T-cell (primary cell): ENCODE measurements at regions not wholly inside any gene's neighbourhood (a gene's known extent, or its start where the extent isn't known, plus 50 kb on each side); places are given as distances from the start of the nearest gene placed in this dataset.

Experiments
- ATAC-seq, 4 experiments: fragments of 200-7000 bp in 3 of 4; fragments of 150-1000 bp in 1 of 4; cut with Tn5 transposase; replicated peaks in 1 of 4; 1 replicate in 3 of 4; 2 replicates in 1 of 4; pipeline ENCODE4 v1.10.0; 2021; ENCODE audit warnings: moderate library complexity in 3 of 4, mild to moderate bottlenecking in 2 of 4, moderate number of reproducible peaks in 1 of 4
- CTCF ChIA-PET, 2 donors: fragments of 300-600 bp; sonication (Branson Sonifier 250); formaldehyde crosslinking; loops; one replicate each; lab custom pipeline; 2022; ENCODE audit warnings: antibody characterized with exemption in 2 of 2; lab: Charles Lee
- POLR2A ChIA-PET, 2 donors: fragments of 300-600 bp; sonication (Branson Sonifier 250); formaldehyde crosslinking; loops; one replicate each; lab custom pipeline; 2022; ENCODE audit warnings: antibody characterized with exemption in 2 of 2; lab: Charles Lee
- DNase-seq, 35 experiments: peaks; one replicate each; pipeline versions ENCODE4 v3.0.0 to v3.0.0-alpha.2; 2013 to 2023
- H3K27ac ChIP-seq: one replicate; pipeline ENCODE4 v1.5.1; 2013; ENCODE audit warnings: low read length
- H3K27me3 ChIP-seq, 2 experiments: replicated peaks in 1 of 2; 1 replicate in 1 of 2; 2 replicates in 1 of 2; pipeline versions ENCODE4 v1.6.1 to v1.7.0; 2013; ENCODE audit warnings: low read length in 1 of 2, mixed read lengths in 1 of 2; ENCODE audit not compliant: control insufficient read depth in 2 of 2, insufficient read depth in 2 of 2; ENCODE audit errors: extremely low read depth in 1 of 2
- H3K36me3 ChIP-seq, 2 donors: 1 replicate in 1 of 2; 2 replicates in 1 of 2; pipeline versions ENCODE4 v1.6.1 to v1.7.0; 2013; ENCODE audit warnings: low read length in 1 of 2; ENCODE audit not compliant: control insufficient read depth in 2 of 2, insufficient read depth in 1 of 2; ENCODE audit errors: extremely low read depth in 1 of 2
- H3K4me1 ChIP-seq, 2 experiments: 1 replicate in 1 of 2; 2 replicates in 1 of 2; pipeline versions ENCODE4 v1.6.1 to v1.7.0; 2013; ENCODE audit warnings: low read length in 2 of 2, mixed read lengths in 1 of 2; ENCODE audit not compliant: insufficient read depth in 2 of 2, control insufficient read depth in 1 of 2; ENCODE audit errors: extremely low read depth in 1 of 2
- H3K4me3 ChIP-seq, 2 donors: 1 replicate in 1 of 2; 2 replicates in 1 of 2; pipeline versions ENCODE4 v1.5.1 to v1.7.0; 2013; ENCODE audit warnings: mild to moderate bottlenecking in 2 of 2, low read length in 1 of 2, moderate library complexity in 1 of 2; ENCODE audit not compliant: control insufficient read depth in 1 of 2; ENCODE audit errors: extremely low read depth in 1 of 2
- H3K9me3 ChIP-seq: 2 replicates; pipeline ENCODE4 v1.7.0; 2013
- H3K27ac Mint-ChIP-seq, 2 donors: one replicate each; pipeline ENCODE4 v1.8.0; 2020 to 2021; ENCODE audit warnings: mild to moderate bottlenecking in 2 of 2, mixed read lengths in 2 of 2
- H3K27me3 Mint-ChIP-seq, 2 donors: one replicate each; pipeline ENCODE4 v1.8.0; 2021 to 2022; ENCODE audit warnings: mixed read lengths in 2 of 2
- H3K36me3 Mint-ChIP-seq: one replicate; pipeline ENCODE4 v1.8.0; 2021; ENCODE audit warnings: mixed read lengths
- H3K4me1 Mint-ChIP-seq, 3 donors: one replicate each; pipeline ENCODE4 v1.8.0; 2020 to 2022; ENCODE audit warnings: mixed read lengths in 3 of 3, mild to moderate bottlenecking in 1 of 3
- H3K4me3 Mint-ChIP-seq, 3 donors: one replicate each; pipeline ENCODE4 v1.8.0; 2020 to 2022; ENCODE audit warnings: mild to moderate bottlenecking in 3 of 3, mixed read lengths in 3 of 3, moderate library complexity in 3 of 3
- H3K9me3 Mint-ChIP-seq, 3 donors: one replicate each; pipeline ENCODE4 v1.8.0; 2020 to 2022; ENCODE audit warnings: mixed read lengths in 3 of 3
- WGBS: methylation state at CpG from one replicate; pipeline ENCODE4 v1.1.5; 2013; ENCODE audit warnings: missing lambda C conversion rate; ENCODE audit not compliant: insufficient coverage; 5-methylcytosine and 5-hydroxymethylcytosine counted together

DNA sequence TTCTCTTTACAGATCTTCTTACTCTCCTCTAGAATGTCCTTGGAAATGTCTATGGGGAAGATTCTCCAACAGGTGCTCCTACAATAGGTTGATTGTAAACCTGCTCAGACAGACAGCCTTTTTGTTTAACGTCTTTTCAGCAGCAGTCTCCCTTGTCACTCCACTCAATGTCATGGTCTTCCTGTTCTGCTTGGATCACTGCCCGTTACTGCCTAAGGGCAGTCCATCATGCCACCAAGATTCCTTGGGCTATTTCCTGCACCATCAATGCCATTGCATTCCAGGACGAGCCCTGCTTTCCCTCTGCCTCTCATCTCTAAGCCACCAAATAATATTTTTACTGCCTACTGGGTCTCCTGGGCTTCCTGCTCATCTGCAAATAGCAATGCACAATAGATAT lies 97.4 kb upstream of the GALNT5 start:
- H3K27ac Mint-ChIP-seq = no peak overlapping the region
- Histone ChIP-seq H3K4me3 (no peak overlapping the region), H3K4me1 (no peaks in the 10 kb centered on the region), H3K9me3 (no peaks in the 10 kb centered on the region), H3K27me3 (peaks cover 0 to 7% of the 10 kb centered on the region in 2 experiments), H3K27ac (no peak overlapping the region), H3K36me3 (no peaks in the 10 kb centered on the region)
- no peaks in the 10 kb centered on the region for H3K36me3 Mint-ChIP-seq
- H3K4me3 Mint-ChIP-seq = no peak overlapping the region
- 32% methylated on average over 3 of the region's 3 CpGs for WGBS
- DNase-seq = no peak
- CTCF ChIA-PET = no interaction called here
- no peaks in the 10 kb centered on the region for H3K27me3 Mint-ChIP-seq
- POLR2A ChIA-PET = no interaction called here
- no peak for ATAC-seq
- no peaks in the 10 kb centered on the region for H3K4me1 Mint-ChIP-seq
- no peaks in the 10 kb centered on the region for H3K9me3 Mint-ChIP-seq

DNA sequence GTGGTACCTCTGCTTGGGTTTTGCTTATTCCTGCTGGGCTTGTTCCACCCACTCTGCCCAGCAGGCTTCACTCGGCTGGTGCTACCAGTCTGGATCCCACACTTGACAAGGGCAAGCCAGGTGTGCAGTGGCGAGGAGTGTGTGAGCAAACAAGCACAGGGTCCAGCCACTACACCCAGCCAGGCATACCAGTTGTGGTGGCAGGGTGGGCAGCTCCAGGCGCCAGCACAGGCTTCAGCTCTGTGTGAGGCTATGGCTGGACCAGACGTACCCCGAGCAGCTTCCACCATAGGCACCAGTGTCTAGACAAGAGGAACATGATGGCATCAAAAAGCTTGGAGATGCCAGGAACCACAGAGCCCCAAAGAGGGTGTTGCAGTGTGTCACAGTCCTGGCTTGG lies 93.1 kb upstream of the GALNT5 start:
- Mint-ChIP-seq H3K4me3 (no peak overlapping the region), H3K27ac (no peak overlapping the region), H3K27me3 (no peaks in the 10 kb centered on the region), H3K9me3 (no peaks in the 10 kb centered on the region), H3K4me1 (no peaks in the 10 kb centered on the region), H3K36me3 (no peaks in the 10 kb centered on the region)
- CTCF ChIA-PET = no interaction called here
- Histone ChIP-seq H3K27ac (no peak overlapping the region), H3K9me3 (no peaks in the 10 kb centered on the region), H3K4me3 (no peak overlapping the region), H3K27me3 (peaks cover 0 to 10% of the 10 kb centered on the region in 2 experiments), H3K36me3 (no peaks in the 10 kb centered on the region), H3K4me1 (no peaks in the 10 kb centered on the region)
- WGBS = 92% methylated on average over 5 of the region's 5 CpGs
- no peak for ATAC-seq
- POLR2A ChIA-PET = no interaction called here
- DNase-seq = no peak

DNA sequence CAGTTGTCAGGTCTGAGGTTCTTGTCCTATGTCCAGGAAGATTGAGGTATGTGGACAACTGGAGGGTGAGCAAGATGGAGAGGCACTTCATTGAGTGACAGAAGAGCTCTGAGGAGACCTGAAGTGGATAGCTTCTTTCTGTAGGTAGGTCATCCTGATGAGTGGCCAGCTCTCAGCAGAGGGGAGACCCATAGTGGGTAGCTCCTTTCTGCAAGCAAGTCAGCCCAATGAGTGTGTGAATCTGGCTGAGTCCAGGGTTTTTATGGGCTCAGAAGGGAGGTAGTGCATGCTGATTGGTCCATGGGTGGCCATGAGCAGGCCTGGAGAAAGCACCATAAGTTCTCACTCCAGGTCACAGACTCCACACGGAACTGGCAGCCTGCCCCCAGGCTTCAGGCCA lies 92.6 kb upstream of the GALNT5 start:
- Mint-ChIP-seq H3K36me3 (no peaks in the 10 kb centered on the region), H3K27ac (no peak overlapping the region), H3K4me1 (no peaks in the 10 kb centered on the region), H3K4me3 (no peak overlapping the region), H3K27me3 (peaks cover 0 to under 1% of the 10 kb centered on the region in 2 donors), H3K9me3 (no peaks in the 10 kb centered on the region)
- ATAC-seq = no peak
- ChIA-PET CTCF (no interaction called here), POLR2A (no interaction called here)
- WGBS = 100% methylated on average over 1 of the region's 1 CpG
- Histone ChIP-seq H3K9me3 (no peaks in the 10 kb centered on the region), H3K27me3 (peaks cover 0 to 10% of the 10 kb centered on the region in 2 experiments), H3K4me3 (no peak overlapping the region), H3K27ac (no peak overlapping the region), H3K4me1 (no peaks in the 10 kb centered on the region), H3K36me3 (no peaks in the 10 kb centered on the region)
- DNase-seq = no peak

DNA sequence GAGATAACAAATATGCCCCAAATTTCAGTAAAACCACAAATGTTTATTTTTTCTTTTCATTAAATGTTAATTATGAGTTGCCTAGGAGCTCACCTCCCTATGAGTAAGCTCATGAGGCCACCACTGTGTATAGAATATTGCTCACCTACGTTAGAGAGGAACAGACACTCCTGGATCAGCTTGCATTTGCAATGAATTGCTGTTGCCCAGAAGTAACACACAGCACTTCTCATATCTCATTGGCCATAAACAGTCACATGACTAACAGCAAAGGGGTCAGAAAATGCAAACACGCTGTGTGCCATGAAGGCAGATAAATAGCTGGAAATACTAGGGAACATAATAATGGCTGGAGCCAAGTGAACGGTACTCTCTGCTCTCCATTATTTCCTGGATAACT lies 89.0 kb upstream of the GALNT5 start:
- Histone ChIP-seq H3K36me3 (no peaks in the 10 kb centered on the region), H3K27me3 (peaks cover 0 to 10% of the 10 kb centered on the region in 2 experiments), H3K4me1 (no peaks in the 10 kb centered on the region), H3K27ac (no peak overlapping the region), H3K4me3 (no peak overlapping the region), H3K9me3 (no peaks in the 10 kb centered on the region)
- WGBS = 83% methylated on average over 1 of the region's 3 CpGs
- H3K36me3 Mint-ChIP-seq = no peaks in the 10 kb centered on the region
- ChIA-PET POLR2A (no interaction called here), CTCF (no interaction called here)
- H3K4me1 Mint-ChIP-seq = no peaks in the 10 kb centered on the region
- no peaks in the 10 kb centered on the region for H3K9me3 Mint-ChIP-seq
- DNase-seq = no peak
- peaks cover 1 to 5% of the 10 kb centered on the region in 2 donors for H3K27me3 Mint-ChIP-seq
- ATAC-seq = no peak
- no peak overlapping the region for H3K27ac Mint-ChIP-seq
- no peak overlapping the region for H3K4me3 Mint-ChIP-seq

DNA sequence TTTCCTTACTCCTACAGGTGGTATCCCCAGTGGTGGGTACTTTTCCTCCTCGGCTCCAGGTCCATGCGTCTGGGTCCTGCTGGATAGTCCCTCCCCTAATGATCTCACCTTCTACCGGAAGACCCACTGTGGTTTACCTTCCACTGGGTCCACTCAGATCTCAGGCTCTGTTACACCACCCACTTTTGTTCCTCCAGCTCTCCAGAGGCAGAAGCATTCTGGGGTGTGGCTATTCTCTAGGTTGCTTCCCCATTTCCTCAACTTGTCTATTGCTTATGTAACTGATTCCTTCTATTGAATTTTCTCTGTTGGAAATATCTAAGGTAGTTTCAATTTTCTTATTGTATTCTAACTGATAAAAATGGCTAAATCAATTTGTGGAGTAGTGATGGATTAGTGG lies 87.6 kb upstream of the GALNT5 start:
- Mint-ChIP-seq H3K4me3 (no peak overlapping the region), H3K27me3 (peaks cover 5 to 9% of the 10 kb centered on the region in 2 donors), H3K27ac (no peak overlapping the region), H3K4me1 (no peaks in the 10 kb centered on the region), H3K9me3 (no peaks in the 10 kb centered on the region), H3K36me3 (no peaks in the 10 kb centered on the region)
- DNase-seq = no peak
- Histone ChIP-seq H3K9me3 (no peaks in the 10 kb centered on the region), H3K27ac (no peak overlapping the region), H3K27me3 (peaks cover 0 to 4% of the 10 kb centered on the region in 2 experiments), H3K4me3 (no peak overlapping the region), H3K36me3 (no peaks in the 10 kb centered on the region), H3K4me1 (no peaks in the 10 kb centered on the region)
- no peak for ATAC-seq
- CTCF ChIA-PET = interaction anchor here in 1 of 2 donors (0.6 kb wide), 1 partner anchor 1318 kb away, joined by 4 read pairs; no protein-coding TSS in a partner anchor
- POLR2A ChIA-PET = no interaction called here
- WGBS = 90% methylated on average over 2 of the region's 3 CpGs

DNA sequence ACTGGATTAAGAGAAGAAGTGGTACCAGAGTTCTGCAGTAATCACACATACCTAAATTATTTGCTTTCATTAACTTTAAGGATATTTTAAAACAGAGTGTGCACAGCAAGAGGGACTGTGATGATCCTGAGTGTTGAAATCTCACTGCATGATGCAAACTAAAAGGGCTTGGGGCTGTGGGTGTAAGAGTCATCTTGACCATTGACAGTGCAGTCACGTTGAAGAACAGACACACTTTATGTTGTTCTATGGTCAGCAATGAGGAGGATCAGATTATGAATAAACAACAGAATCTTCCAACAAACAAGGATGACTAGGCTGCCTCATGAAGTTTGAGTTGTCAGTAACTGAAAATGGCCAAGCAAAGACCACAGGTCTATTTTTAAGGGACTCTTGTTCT lies 87.2 kb upstream of the GALNT5 start:
- CTCF ChIA-PET = no interaction called here

DNA sequence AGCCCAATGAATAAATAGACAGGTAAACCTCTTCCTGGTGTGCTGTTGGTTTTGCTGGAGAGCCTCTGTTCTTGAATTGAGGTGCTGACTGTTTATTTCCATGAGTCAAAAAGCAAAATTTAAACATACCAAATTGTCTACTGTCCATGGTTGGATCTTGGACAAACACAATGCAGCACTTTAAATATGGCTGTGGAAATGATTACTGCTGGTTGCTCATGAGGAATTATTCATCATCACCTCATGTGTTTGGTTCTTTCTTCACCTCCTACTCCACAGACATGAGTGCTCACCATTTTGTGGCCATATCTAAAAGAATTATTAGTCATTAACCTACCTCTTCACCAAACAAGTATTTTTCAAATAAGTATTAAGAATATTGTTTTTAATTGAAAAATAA lies 85.3 kb upstream of the GALNT5 start:
- H3K4me3 ChIP-seq = no peak overlapping the region
- H3K4me1 ChIP-seq = no peaks in the 10 kb centered on the region
- no peak overlapping the region for H3K4me3 Mint-ChIP-seq
- DNase-seq (no peak), ATAC-seq (no peak)
- H3K9me3 Mint-ChIP-seq = no peaks in the 10 kb centered on the region
- H3K27me3 Mint-ChIP-seq = peaks cover 5 to 9% of the 10 kb centered on the region in 2 donors
- no peak overlapping the region for H3K27ac Mint-ChIP-seq
- no peaks in the 10 kb centered on the region for H3K4me1 Mint-ChIP-seq
- H3K27me3 ChIP-seq = peaks cover 0 to 2% of the 10 kb centered on the region in 2 experiments
- POLR2A ChIA-PET = no interaction called here
- H3K27ac ChIP-seq = no peak overlapping the region
- H3K36me3 ChIP-seq = no peaks in the 10 kb centered on the region
- CTCF ChIA-PET = no interaction called here
- H3K9me3 ChIP-seq = no peaks in the 10 kb centered on the region
- H3K36me3 Mint-ChIP-seq = no peaks in the 10 kb centered on the region

More for the DNA sequence above, 87.2 kb upstream of the GALNT5 start:
- no peaks in the 10 kb centered on the region for H3K9me3 Mint-ChIP-seq
- Histone ChIP-seq H3K36me3 (no peaks in the 10 kb centered on the region), H3K27ac (no peak overlapping the region), H3K4me3 (no peak overlapping the region), H3K4me1 (no peaks in the 10 kb centered on the region), H3K27me3 (peaks cover 0 to 3% of the 10 kb centered on the region in 2 experiments), H3K9me3 (no peaks in the 10 kb centered on the region)
- H3K27me3 Mint-ChIP-seq = peaks cover 5 to 9% of the 10 kb centered on the region in 2 donors
- no CpG with 5 or more reads among the region's 1 CpG for WGBS
- no peak overlapping the region for H3K4me3 Mint-ChIP-seq
- H3K27ac Mint-ChIP-seq = no peak overlapping the region
- no peak for DNase-seq
- POLR2A ChIA-PET = no interaction called here
- no peaks in the 10 kb centered on the region for H3K4me1 Mint-ChIP-seq
- no peak for ATAC-seq
- H3K36me3 Mint-ChIP-seq = no peaks in the 10 kb centered on the region
